PC-3 (cell line): ENCODE measurements at regions not wholly inside any gene's neighbourhood (a gene's known extent, or its start where the extent isn't known, plus 50 kb on each side); places are given as distances from the start of the nearest gene placed in this dataset.

ENCODE experiments used
- EZH2 ChIP-seq: fragments of 300-600 bp; sonication (generic); IDR thresholded peaks from one replicate; pipeline ENCODE4 v1.6.1; 2017; ENCODE audit warnings: antibody characterized with exemption, mild to moderate bottlenecking, low read length; ENCODE audit not compliant: unreplicated experiment
- TF ChIP-seq, protein P1 (sequence below): fragments of 300-600 bp; sonication (generic); conservative IDR thresholded peaks from 2 replicates; pipeline ENCODE4 v1.5.1; 2017; ENCODE audit warnings: antibody characterized with exemption, low read depth, mild to moderate bottlenecking, low read length

GRCh38 chr4:66688674-66689073 is 856.6 kb downstream of the CENPC start:
- TF ChIP-seq, protein P1, sequence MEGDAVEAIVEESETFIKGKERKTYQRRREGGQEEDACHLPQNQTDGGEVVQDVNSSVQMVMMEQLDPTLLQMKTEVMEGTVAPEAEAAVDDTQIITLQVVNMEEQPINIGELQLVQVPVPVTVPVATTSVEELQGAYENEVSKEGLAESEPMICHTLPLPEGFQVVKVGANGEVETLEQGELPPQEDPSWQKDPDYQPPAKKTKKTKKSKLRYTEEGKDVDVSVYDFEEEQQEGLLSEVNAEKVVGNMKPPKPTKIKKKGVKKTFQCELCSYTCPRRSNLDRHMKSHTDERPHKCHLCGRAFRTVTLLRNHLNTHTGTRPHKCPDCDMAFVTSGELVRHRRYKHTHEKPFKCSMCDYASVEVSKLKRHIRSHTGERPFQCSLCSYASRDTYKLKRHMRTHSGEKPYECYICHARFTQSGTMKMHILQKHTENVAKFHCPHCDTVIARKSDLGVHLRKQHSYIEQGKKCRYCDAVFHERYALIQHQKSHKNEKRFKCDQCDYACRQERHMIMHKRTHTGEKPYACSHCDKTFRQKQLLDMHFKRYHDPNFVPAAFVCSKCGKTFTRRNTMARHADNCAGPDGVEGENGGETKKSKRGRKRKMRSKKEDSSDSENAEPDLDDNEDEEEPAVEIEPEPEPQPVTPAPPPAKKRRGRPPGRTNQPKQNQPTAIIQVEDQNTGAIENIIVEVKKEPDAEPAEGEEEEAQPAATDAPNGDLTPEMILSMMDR: peak; percentile 77
- TF ChIP-seq EZH2: no peak
